SK-MEL-5 (cell line): ENCODE measurements at regions not wholly inside any gene's neighbourhood (a gene's known extent, or its start where the extent isn't known, plus 50 kb on each side); places are given as distances from the start of the nearest gene placed in this dataset.

Experiments
- DNase-seq: peaks from one replicate; pipeline ENCODE4 v3.0.0-alpha.2; 2016; ENCODE audit warnings: low read depth, low spot score
- in situ Hi-C: cut with HindIII; loops from 2 replicates; pipeline ENCODE4 v1.10.0; 2016; ENCODE audit warnings: low sequenced_read_pairs, high pct_unique_total_duplicates, low pct_unique_long_range_greater_than_20kb

DNA sequence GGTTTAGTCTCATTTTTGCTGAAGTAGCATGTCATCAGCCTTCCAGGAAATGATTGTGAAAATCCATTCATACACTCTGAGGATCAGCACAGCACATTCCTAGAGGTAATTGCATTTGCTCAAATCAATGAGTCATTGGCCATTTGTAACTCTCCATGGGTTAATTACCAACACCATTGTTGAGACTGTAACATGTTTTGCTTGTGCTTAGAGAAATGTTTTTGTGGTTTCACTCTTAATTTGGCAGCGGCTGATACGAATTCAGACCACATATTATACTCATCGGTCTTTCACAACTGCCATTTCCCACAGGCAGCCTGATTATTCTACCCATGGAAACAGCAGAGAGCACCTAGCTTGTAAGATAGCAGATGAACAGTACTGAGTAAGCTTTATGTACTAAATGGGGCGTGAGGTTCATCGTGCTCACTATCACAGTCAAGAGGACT lies 110.3 kb downstream of the NHLRC3 start:
- in situ Hi-C loops, result no loop called here
- DNase-seq, result no peak

DNA sequence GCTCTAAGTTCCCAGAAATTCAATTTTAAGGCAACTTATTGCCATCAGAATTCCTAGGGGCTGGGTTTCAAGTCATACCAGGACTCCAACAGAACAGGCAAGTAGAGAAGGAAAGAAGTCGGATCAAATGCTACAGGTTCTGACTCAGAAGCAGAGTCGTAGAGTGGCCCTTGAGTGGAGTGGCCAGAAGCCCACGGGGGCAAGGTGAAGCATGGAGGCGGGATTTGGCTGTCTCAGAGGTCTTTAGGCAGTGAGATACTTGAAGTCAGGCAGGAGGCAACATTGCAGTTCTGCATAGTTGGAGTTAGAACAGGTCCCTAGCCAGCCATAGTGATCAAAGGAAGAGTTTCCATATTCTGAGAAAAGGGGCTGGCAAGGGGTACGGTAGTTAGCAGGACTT lies 111.6 kb downstream of the NHLRC3 start:
- in situ Hi-C loops, result no loop called here

GRCh38 chr13:39154041-39154440 lies 115.8 kb downstream of the NHLRC3 start:
- DNase-seq, result no peak
- in situ Hi-C loops, result no loop called here

More for the DNA sequence above, 111.6 kb downstream of the NHLRC3 start:
- DNase-seq, result no peak

GRCh38 chr13:39159393-39159792 lies 121.1 kb downstream of the NHLRC3 start:
- no peak for DNase-seq
- in situ Hi-C loops, result no loop called here

GRCh38 chr13:39159846-39160370 lies 121.7 kb downstream of the NHLRC3 start:
- in situ Hi-C loops, result no loop called here
- DNase-seq, result no peak

DNA sequence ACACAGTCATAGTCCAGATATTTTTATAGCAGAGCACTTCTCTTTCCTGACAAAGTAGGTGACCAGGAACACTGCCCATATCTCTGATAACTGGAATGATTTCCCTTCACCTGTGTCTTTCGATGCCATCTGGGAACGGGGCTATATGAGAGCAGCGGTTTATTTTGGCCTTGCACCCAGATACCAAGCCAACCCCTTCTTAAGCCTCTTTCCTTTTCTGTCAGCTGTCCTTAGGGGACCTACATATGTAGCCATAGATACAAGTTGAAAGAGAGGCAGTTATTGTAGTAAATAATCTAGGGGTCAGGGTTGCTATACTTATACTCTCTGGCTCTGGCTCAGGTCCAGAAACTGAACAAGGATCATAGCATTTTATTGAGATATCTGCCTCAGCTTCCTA lies 128.8 kb downstream of the NHLRC3 start:
- DNase-seq, result no peak
- in situ Hi-C loops, result no loop called here

DNA sequence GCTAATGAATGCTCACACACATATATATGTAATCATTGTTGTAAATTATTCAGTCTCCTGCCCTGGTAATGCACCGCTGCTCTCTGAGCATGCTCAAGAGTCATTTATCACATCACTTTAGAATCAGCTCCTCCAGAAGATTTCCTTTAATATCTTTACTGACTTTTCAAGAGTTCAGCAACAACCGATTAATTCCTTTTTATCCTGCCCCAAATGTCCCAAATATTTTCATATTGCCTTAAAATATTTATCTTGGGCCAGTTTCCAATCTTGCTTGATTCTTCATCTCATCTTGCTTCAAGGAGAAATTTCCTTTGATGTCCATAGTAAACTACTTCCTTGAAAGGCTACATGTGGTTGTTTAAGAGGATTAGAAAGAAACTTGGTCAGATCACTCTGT lies 132.5 kb downstream of the NHLRC3 start:
- DNase-seq, result no peak
- in situ Hi-C loops, result no loop called here

GRCh38 chr13:39185326-39185725 lies 147.1 kb downstream of the NHLRC3 start:
- in situ Hi-C loops, result no loop called here

DNA sequence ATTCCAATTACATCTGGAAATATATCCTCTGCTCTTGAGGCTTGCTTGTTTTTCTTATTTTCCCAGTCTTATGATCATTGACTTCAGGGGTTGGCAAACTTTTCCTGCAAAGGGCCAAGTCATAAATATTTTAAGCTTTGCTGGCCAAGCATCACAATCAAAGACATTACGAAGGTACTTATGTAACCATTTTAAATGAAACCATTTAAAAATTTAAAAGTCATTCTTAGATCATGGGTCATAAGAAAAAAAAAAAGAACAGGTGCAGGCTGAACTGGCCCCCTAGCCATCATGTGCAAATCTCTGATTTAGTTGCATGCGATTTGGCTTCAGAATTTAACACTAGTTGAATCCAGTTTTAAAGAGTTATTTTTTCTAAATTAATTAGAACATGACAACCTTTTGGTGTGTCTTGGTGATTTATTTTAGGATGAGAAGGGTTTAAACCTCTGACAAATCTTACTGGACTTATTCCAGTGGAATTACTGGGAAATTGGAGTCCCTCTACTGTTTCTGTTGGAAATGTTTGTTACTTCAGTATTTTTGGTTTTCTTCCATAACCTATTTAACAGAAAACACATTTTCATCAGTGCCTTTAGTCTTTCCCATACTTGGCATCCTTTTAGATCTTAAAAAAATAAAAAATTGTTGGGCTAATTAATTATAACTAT lies 148.1 kb downstream of the NHLRC3 start:
- in situ Hi-C loops, result no loop called here
- DNase-seq, result no peak

More at GRCh38 chr13:39185326-39185725, 147.1 kb downstream of the NHLRC3 start:
- DNase-seq, result no peak

DNA sequence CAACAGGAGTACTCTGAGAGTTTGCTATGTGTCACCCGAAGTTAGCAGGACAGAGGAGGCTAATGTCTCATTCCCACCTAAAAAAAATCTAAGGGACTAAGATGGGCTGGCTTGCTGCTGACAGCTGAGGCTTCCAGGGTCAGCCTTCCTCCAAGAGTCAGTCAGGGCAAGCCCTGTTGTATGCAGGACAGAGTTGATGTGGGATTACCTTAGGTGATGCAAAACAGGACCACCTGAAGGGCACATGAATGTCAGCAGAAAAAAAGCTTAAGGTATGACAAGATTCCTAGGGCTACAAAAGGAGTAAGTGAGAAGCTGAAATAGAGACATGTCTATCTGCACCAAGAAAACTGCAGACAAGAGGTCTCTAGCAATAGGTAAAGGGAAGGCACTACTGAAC lies 151.5 kb downstream of the NHLRC3 start:
- DNase-seq, result no peak
- in situ Hi-C loops, result no loop called here

GRCh38 chr13:39196965-39197646 lies 158.8 kb downstream of the NHLRC3 start:
- in situ Hi-C loops, result no loop called here
- no peak for DNase-seq

- in situ Hi-C loops, result no loop called here
- DNase-seq, result no peak
Measured at GRCh38 chr13:39197647-39198007, 159.4 kb downstream of the NHLRC3 start.

DNA sequence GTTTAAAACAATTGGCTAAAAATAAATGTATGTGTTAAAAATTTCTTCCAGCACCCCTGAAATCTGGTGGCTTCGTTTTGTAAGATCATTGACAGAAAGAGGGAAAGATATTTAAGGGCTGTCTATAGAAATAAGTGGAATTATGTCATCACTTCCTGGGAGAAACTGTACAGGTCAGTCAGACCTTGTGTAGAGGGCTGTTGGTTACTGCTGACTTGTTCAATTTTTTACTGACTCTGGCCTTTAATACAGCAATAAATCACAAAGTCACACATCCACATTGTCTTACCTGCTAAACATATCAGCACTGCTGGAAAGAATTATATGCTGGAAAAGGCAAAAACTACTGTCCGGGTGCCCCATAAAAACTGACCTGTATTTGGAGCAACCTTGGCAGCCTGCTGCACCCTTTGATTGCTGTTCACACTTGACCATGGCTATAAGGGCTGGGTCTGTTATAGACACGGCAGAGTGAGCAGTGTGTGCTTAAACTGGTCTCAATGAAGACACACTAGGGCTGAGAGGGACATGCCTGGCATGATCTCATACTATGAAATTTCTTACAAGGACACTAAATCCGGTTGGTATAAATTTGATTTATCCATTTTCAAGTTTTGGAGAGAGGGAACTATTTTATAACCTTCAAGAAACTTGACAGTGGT lies 162.1 kb downstream of the NHLRC3 start:
- DNase-seq, result no peak
- in situ Hi-C loops, result no loop called here

DNA sequence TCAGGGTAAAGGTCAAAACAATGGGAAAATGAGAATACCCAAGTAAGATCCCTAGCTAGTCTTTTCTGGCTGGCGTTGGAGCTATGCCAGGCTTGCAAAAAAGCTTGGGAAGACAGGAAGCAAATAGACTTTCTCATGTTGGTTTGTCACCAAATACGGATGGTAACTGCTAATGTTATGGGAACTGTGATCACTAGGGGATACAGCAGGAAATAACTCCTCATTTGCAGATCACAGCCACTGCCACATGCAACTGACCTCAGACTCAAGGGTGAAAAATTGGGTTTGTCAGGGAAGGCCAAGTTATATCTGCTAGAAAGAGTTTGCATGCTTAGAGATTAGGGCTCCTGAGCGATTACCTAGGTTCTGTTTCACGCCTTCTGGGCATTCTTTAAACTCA lies 162.9 kb downstream of the NHLRC3 start:
- in situ Hi-C loops, result no loop called here
- DNase-seq, result no peak

DNA sequence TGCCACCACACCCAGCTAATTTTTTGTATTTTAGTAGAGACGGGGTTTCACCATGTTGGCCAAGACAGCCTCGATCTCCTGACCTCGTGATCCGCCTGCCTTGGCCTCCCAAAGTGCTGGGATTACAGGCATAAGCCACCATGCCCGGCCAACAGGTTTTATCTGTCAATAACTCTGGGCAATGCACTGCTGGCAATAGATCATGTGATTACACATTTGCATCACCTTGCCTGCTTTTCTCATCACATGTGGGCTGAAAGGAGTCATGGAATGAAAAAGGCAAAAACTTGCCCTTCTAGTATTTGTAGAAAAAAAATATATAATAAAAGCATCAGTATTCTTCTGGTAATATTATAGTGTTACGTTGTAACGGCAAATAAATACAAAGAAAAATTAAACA lies 164.5 kb downstream of the NHLRC3 start:
- in situ Hi-C loops, result no loop called here
- no peak for DNase-seq

DNA sequence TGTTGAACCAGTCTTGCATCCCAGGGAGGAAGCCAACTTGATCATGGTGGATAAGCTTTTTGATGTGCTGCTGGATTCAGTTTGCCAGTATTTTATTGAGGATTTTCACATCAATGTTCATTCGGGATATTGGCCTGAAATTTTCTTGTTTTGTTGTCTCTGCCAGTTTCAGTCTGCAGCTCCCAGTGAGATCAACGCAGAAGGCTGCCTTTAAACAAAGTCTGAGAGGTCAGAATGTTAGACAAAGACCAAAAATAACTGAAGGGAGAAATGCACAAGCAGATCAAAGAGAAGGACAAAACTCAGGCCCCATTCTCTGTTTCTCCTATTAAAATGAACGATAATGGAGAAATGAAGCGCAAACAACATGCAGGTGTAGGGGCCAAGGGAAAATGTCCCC lies 170.4 kb downstream of the NHLRC3 start:
- in situ Hi-C loops, result no loop called here
- no peak for DNase-seq

- DNase-seq, result no peak
Measured at GRCh38 chr13:39209731-39210531, 171.7 kb downstream of the NHLRC3 start.

GRCh38 chr13:39210961-39211534 lies 172.8 kb downstream of the NHLRC3 start:
- no peak for DNase-seq
- in situ Hi-C loops, result no loop called here

More at GRCh38 chr13:39209731-39210531, 171.7 kb downstream of the NHLRC3 start:
- in situ Hi-C loops, result no loop called here
